Activated CD4-positive, alpha-beta T cell treated with anti-CD3 and anti-CD28 coated beads for 24 hours (primary cell): ENCODE measurements at regions not wholly inside any gene's neighbourhood (a gene's known extent, or its start where the extent isn't known, plus 50 kb on each side); places are given as distances from the start of the nearest gene placed in this dataset.
"Not testable (repeated sequence)": the region's sequence is repeated elsewhere in the genome, so short reads cannot be mapped to it uniquely, and the experiment has no call there.

Experiments
- DNase-seq, 2 donors: peaks; one replicate each; pipeline ENCODE4 v3.0.0-alpha.2; 2020; ENCODE audit warnings: low read depth in 2 of 2

- no peak for DNase-seq
These were observed 101.8 kb downstream of the NUFIP1 start for GRCh38 chr13:44887515-44887914.

- DNase-seq: no peak
These were observed 105.1 kb downstream of the NUFIP1 start for GRCh38 chr13:44884076-44884729.

- DNase-seq: no peak
These were observed 109.7 kb downstream of the NUFIP1 start for GRCh38 chr13:44879452-44880058.

GRCh38 chr13:44876782-44877324 lies 112.4 kb downstream of the NUFIP1 start:
- no peak for DNase-seq

GRCh38 chr13:44874886-44875630 lies 114.2 kb downstream of the NUFIP1 start:
- DNase-seq: no peak

GRCh38 chr13:44874176-44874575 lies 115.1 kb downstream of the NUFIP1 start:
- DNase-seq: no peak

GRCh38 chr13:44873461-44873860 lies 115.8 kb downstream of the NUFIP1 start:
- DNase-seq: no peak

- DNase-seq: no peak
These were observed 116.5 kb downstream of the NUFIP1 start for GRCh38 chr13:44872751-44873150.

- DNase-seq: no peak
These were observed 118.8 kb downstream of the NUFIP1 start for GRCh38 chr13:44870456-44870929.

GRCh38 chr13:44869167-44869566 lies 120.1 kb downstream of the NUFIP1 start:
- no peak for DNase-seq

- no peak for DNase-seq
These were observed 120.9 kb downstream of the NUFIP1 start for GRCh38 chr13:44868397-44868796.

GRCh38 chr13:44867825-44868224 lies 121.4 kb downstream of the NUFIP1 start:
- DNase-seq: no peak

GRCh38 chr13:44866411-44866911 lies 122.8 kb downstream of the NUFIP1 start:
- no peak for DNase-seq

- DNase-seq: no peak
These were observed 123.4 kb downstream of the NUFIP1 start for GRCh38 chr13:44865722-44866410.

- DNase-seq: not testable (repeated sequence)
These were observed 125.6 kb downstream of the NUFIP1 start for GRCh38 chr13:44863641-44864040.

- DNase-seq: no peak
These were observed 128.8 kb downstream of the NUFIP1 start for GRCh38 chr13:44860454-44860853.

GRCh38 chr13:44857736-44858135 lies 131.5 kb downstream of the NUFIP1 start:
- DNase-seq: no peak

GRCh38 chr13:44857061-44857460 lies 132.2 kb downstream of the NUFIP1 start:
- no peak for DNase-seq

GRCh38 chr13:44855860-44856259 lies 133.4 kb downstream of the NUFIP1 start:
- no peak for DNase-seq

GRCh38 chr13:44854313-44855060 lies 134.8 kb downstream of the NUFIP1 start:
- no peak for DNase-seq

- no peak for DNase-seq
These were observed 135.6 kb downstream of the NUFIP1 start for GRCh38 chr13:44853641-44854040.
